ENCODE measurements at regions not wholly inside any gene's neighbourhood (a gene's known extent, or its start where the extent isn't known, plus 50 kb on each side); places are given as distances from the start of the nearest gene placed in this dataset.

- POLR2A ChIA-PET = no interaction called here
- Mint-ChIP-seq H3K4me3 (no peak overlapping the region), H3K4me1 (ENCODE audit: low read depth) (no peaks in the 10 kb centered on the region), H3K9me3 (no peaks in the 10 kb centered on the region), H3K36me3 (ENCODE audit: low read depth) (no peaks in the 10 kb centered on the region), H3K27ac (no peak overlapping the region), H3K27me3 (no peaks in the 10 kb centered on the region)
- TF ChIP-seq CTCF (IDR thresholded peaks at IDR 0.05) = no peak
- ATAC-seq (no peak), DNase-seq (no peak)
- intact Hi-C loops (cut with micrococcal nuclease) = no loop called here
- CTCF ChIA-PET = no interaction called here
Measured at GRCh38 chr2:8355102-8355859, 326.6 kb upstream of the ID2 start.

GRCh38 chr2:8357738-8358518 lies 323.9 kb upstream of the ID2 start:
- no peak for TF ChIP-seq CTCF (IDR thresholded peaks at IDR 0.05)
- Mint-ChIP-seq H3K4me3 (no peak overlapping the region), H3K36me3 (ENCODE audit: low read depth) (no peaks in the 10 kb centered on the region), H3K9me3 (no peaks in the 10 kb centered on the region), H3K4me1 (ENCODE audit: low read depth) (no peaks in the 10 kb centered on the region), H3K27me3 (no peaks in the 10 kb centered on the region), H3K27ac (no peak overlapping the region)
- ATAC-seq (no peak), DNase-seq (no peak)
- CTCF ChIA-PET = no interaction called here
- POLR2A ChIA-PET = interaction anchor here (0.9 kb wide), 1 partner anchor 62 kb away, joined by 4 read pairs; no protein-coding TSS in a partner anchor
- intact Hi-C loops (cut with micrococcal nuclease) = no loop called here

DNA sequence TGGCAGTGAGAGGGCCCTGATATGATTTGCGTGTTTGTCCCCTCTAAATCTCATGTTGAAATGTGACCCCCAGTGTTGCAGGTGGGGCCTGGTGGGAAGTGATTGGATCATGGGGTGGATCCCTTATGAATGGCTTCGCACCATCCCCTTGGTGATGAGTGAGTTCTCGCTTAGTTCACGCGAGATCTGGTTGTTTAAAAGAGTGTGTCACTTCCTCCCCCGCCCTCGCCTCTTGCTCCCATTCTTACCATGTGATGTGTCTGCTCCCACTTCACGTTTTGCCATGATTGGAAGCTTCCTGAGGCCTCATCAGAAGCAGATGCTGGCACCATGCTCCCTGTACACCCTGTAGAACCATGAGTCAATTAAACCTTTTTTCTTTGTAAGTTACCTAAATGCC lies 319.9 kb upstream of the ID2 start:
- Mint-ChIP-seq H3K36me3 (ENCODE audit: low read depth) (no peaks in the 10 kb centered on the region), H3K4me1 (ENCODE audit: low read depth) (no peaks in the 10 kb centered on the region), H3K27me3 (no peaks in the 10 kb centered on the region), H3K27ac (no peak overlapping the region), H3K9me3 (no peaks in the 10 kb centered on the region), H3K4me3 (no peak overlapping the region)
- ChIA-PET POLR2A (no interaction called here), CTCF (no interaction called here)
- no peak for TF ChIP-seq CTCF (IDR thresholded peaks at IDR 0.05)
- ATAC-seq = no peak
- intact Hi-C loops (cut with micrococcal nuclease) = no loop called here
- DNase-seq = no peak

GRCh38 chr2:8363161-8363560 lies 318.7 kb upstream of the ID2 start:
- Mint-ChIP-seq H3K27ac (no peak overlapping the region), H3K4me1 (ENCODE audit: low read depth) (no peaks in the 10 kb centered on the region), H3K4me3 (no peak overlapping the region), H3K27me3 (no peaks in the 10 kb centered on the region), H3K9me3 (no peaks in the 10 kb centered on the region), H3K36me3 (ENCODE audit: low read depth) (no peaks in the 10 kb centered on the region)
- intact Hi-C loops (cut with micrococcal nuclease) = no loop called here
- ChIA-PET POLR2A (interaction anchor here (0.5 kb wide), 1 partner anchor 134 kb away, joined by 3 read pairs; no protein-coding TSS in a partner anchor), CTCF (no interaction called here)
- ATAC-seq (no peak), DNase-seq (no peak)
- TF ChIP-seq CTCF (IDR thresholded peaks at IDR 0.05) = no peak

- TF ChIP-seq CTCF (IDR thresholded peaks at IDR 0.05) = no peak
- CTCF ChIA-PET = no interaction called here
- H3K9me3 Mint-ChIP-seq = no peaks in the 10 kb centered on the region
- H3K27ac Mint-ChIP-seq = no peak overlapping the region
- POLR2A ChIA-PET = no interaction called here
- ATAC-seq (no peak), DNase-seq (no peak)
- H3K4me1 Mint-ChIP-seq (ENCODE audit: low read depth) = no peaks in the 10 kb centered on the region
- H3K4me3 Mint-ChIP-seq = no peak overlapping the region
- intact Hi-C loops (cut with micrococcal nuclease) = no loop called here
- no peaks in the 10 kb centered on the region for H3K36me3 Mint-ChIP-seq (ENCODE audit: low read depth)
- H3K27me3 Mint-ChIP-seq = no peaks in the 10 kb centered on the region
Measured at GRCh38 chr2:8364668-8365067, 317.2 kb upstream of the ID2 start.
